Stomach (tissue), 4 donors: ENCODE measurements at regions not wholly inside any gene's neighbourhood (a gene's known extent, or its start where the extent isn't known, plus 50 kb on each side); places are given as distances from the start of the nearest gene placed in this dataset.

Experiments used
- CTCF ChIP-seq, 7 experiments: fragments of 450-650 bp in 4 of 7; fragments of 200-600 bp in 3 of 7; sonication (generic) in 3 of 7; IDR thresholded peaks; one replicate each; pipeline ENCODE4 v1.5.1; 2016 to 2019; ENCODE audit warnings: antibody characterized with exemption in 7 of 7, control low read depth in 2 of 7, mild to moderate bottlenecking in 1 of 7
- EP300 ChIP-seq: sonication (generic); formaldehyde crosslinking; IDR thresholded peaks from one replicate; pipeline ENCODE4 v1.6.1; 2017; ENCODE audit warnings: antibody characterized with exemption
- POLR2A ChIP-seq, 4 donors: fragments of 450-650 bp; IDR thresholded peaks; one replicate each; pipeline ENCODE4 v1.6.1; 2016; ENCODE audit warnings: antibody characterized with exemption in 4 of 4, control low read depth in 2 of 4, mild to moderate bottlenecking in 1 of 4, moderate library complexity in 1 of 4
- POLR2AphosphoS5 ChIP-seq, 3 donors: sonication (generic); formaldehyde crosslinking; IDR thresholded peaks; one replicate each; pipeline ENCODE4 v1.6.1; 2016; ENCODE audit warnings: antibody characterized with exemption in 3 of 3

- no peak for TF ChIP-seq CTCF (IDR thresholded peaks at IDR 0.05)
- TF ChIP-seq POLR2A (IDR thresholded peaks at IDR 0.05), result no peak
- TF ChIP-seq POLR2AphosphoS5 (IDR thresholded peaks at IDR 0.05), result no peak
- no peak for TF ChIP-seq EP300
Measured at GRCh38 chr3:167885277-167885676, 149.8 kb downstream of the SERPINI1 start.
